Nephron progenitor cell (in vitro differentiated cells): ENCODE measurements at regions not wholly inside any gene's neighbourhood (a gene's known extent, or its start where the extent isn't known, plus 50 kb on each side); places are given as distances from the start of the nearest gene placed in this dataset.
A peak's percentile ranks its signal among the peaks of the same experiment; 100 is the strongest.

Experiments
- DNase-seq: peaks from one replicate; pipeline ENCODE4 v3.0.0; 2021
- H3K27ac Mint-ChIP-seq: 2 replicates; pipeline ENCODE4 v1.8.0; 2021; ENCODE audit warnings: mild to moderate bottlenecking, moderate library complexity, mixed read lengths
- H3K27me3 Mint-ChIP-seq: 2 replicates; pipeline ENCODE4 v1.8.0; 2021; ENCODE audit warnings: mild to moderate bottlenecking, low read depth, mixed read lengths; ENCODE audit not compliant: poor library complexity
- H3K36me3 Mint-ChIP-seq: 2 replicates; pipeline ENCODE4 v1.8.0; 2021; ENCODE audit warnings: low read depth, mixed read lengths
- H3K4me1 Mint-ChIP-seq: 2 replicates; pipeline ENCODE4 v1.8.0; 2021; ENCODE audit warnings: mixed read lengths
- H3K4me3 Mint-ChIP-seq: 2 replicates; pipeline ENCODE4 v1.8.0; 2021; ENCODE audit warnings: mild to moderate bottlenecking, moderate library complexity, mixed read lengths
- H3K9me3 Mint-ChIP-seq: 2 replicates; pipeline ENCODE4 v1.8.0; 2021; ENCODE audit warnings: mild to moderate bottlenecking, moderate library complexity, mixed read lengths
- CTCF ChIP-seq: fragments of 200-600 bp; sonication (generic); IDR thresholded peaks from 2 replicates; pipeline ENCODE4 v1.5.0; 2021; ENCODE audit warnings: antibody characterized with exemption

GRCh38 chr15:95931619-95932018 is 398.9 kb upstream of the NR2F2 start:
- no peak for TF ChIP-seq CTCF
- Mint-ChIP-seq H3K4me3 (no peak overlapping the region), H3K27ac (no peak overlapping the region), H3K4me1 (peaks cover 31% of the 10 kb centered on the region), H3K9me3 (peaks cover 13% of the 10 kb centered on the region), H3K36me3 (no peaks in the 10 kb centered on the region), H3K27me3 (peaks cover 16% of the 10 kb centered on the region)
- DNase-seq: no peak

- Mint-ChIP-seq H3K9me3 (peaks cover 13% of the 10 kb centered on the region), H3K27me3 (peaks cover 16% of the 10 kb centered on the region), H3K36me3 (no peaks in the 10 kb centered on the region), H3K4me3 (no peak overlapping the region), H3K27ac (no peak overlapping the region), H3K4me1 (peaks cover 36% of the 10 kb centered on the region)
- no peak for DNase-seq
- TF ChIP-seq CTCF: no peak
Observed at GRCh38 chr15:95932141-95932540, 398.4 kb upstream of the NR2F2 start.

- Mint-ChIP-seq H3K27ac (no peak overlapping the region), H3K27me3 (peaks cover 12% of the 10 kb centered on the region), H3K9me3 (peaks cover 13% of the 10 kb centered on the region), H3K4me1 (peaks cover 41% of the 10 kb centered on the region), H3K36me3 (no peaks in the 10 kb centered on the region), H3K4me3 (no peak overlapping the region)
- no peak for DNase-seq
- no peak for TF ChIP-seq CTCF
Observed at GRCh38 chr15:95932676-95933075, 397.8 kb upstream of the NR2F2 start.

- H3K4me3 Mint-ChIP-seq: no peak overlapping the region
- no peak for TF ChIP-seq CTCF
- no peak overlapping the region for H3K27ac Mint-ChIP-seq
- peaks cover 10% of the 10 kb centered on the region for H3K27me3 Mint-ChIP-seq
- peaks cover 50% of the 10 kb centered on the region for H3K4me1 Mint-ChIP-seq
- DNase-seq: no peak
- H3K9me3 Mint-ChIP-seq: peaks cover 16% of the 10 kb centered on the region
- H3K36me3 Mint-ChIP-seq: no peaks in the 10 kb centered on the region
Observed at GRCh38 chr15:95935852-95936251, 394.6 kb upstream of the NR2F2 start.

GRCh38 chr15:95937128-95937528 is 393.4 kb upstream of the NR2F2 start:
- Mint-ChIP-seq H3K4me1 (peaks cover 53% of the 10 kb centered on the region), H3K9me3 (peaks cover 19% of the 10 kb centered on the region), H3K27ac (no peak overlapping the region), H3K36me3 (peaks cover 6% of the 10 kb centered on the region), H3K4me3 (no peak overlapping the region), H3K27me3 (peaks cover 10% of the 10 kb centered on the region)
- DNase-seq: no peak
- TF ChIP-seq CTCF: no peak

- H3K36me3 Mint-ChIP-seq: peaks cover 11% of the 10 kb centered on the region
- H3K27me3 Mint-ChIP-seq: peaks cover 4% of the 10 kb centered on the region
- TF ChIP-seq CTCF: no peak
- peaks cover 13% of the 10 kb centered on the region for H3K9me3 Mint-ChIP-seq
- H3K27ac Mint-ChIP-seq: peak overlapping the region; percentile 68
- DNase-seq: peak; percentile 57
- H3K4me1 Mint-ChIP-seq: peaks cover 84% of the 10 kb centered on the region
- H3K4me3 Mint-ChIP-seq: no peak overlapping the region
Observed at GRCh38 chr15:95940431-95940985, 390.0 kb upstream of the NR2F2 start.
